IMR-90 (cell line): ENCODE measurements at regions not wholly inside any gene's neighbourhood (a gene's known extent, or its start where the extent isn't known, plus 50 kb on each side); places are given as distances from the start of the nearest gene placed in this dataset.
A peak's percentile ranks its signal among the peaks of the same experiment; 100 is the strongest.

Experiments
- ATAC-seq: fragments of 200-7000 bp; cut with Tn5 transposase; 2 replicates; pipeline ENCODE4 v1.9.1; 2020; ENCODE audit warnings: low read depth, mild to moderate bottlenecking, moderate library complexity
- BruUV-seq: library from RNA; stranded (reverse); fragments of 400-500 nt; replicated peaks from 2 replicates; lab custom pipeline; 2021; lab: Mats Ljungman, UMichigan
- CTCF ChIA-PET: fragments of 300-600 bp; formaldehyde crosslinking; extraction: SDS; loops from one replicate; lab custom pipeline; 2021; ENCODE audit warnings: antibody characterized with exemption; lab: Yijun Ruan, JAX
- POLR2A ChIA-PET: fragments of 300-600 bp; sonication (Branson Sonifier 250); formaldehyde crosslinking; loops from one replicate; lab custom pipeline; 2022; ENCODE audit warnings: antibody characterized with exemption; ENCODE audit not compliant: unreplicated experiment; lab: Charles Lee
- DNase-seq: peaks from one replicate; pipeline ENCODE4 v3.0.0; 2013
- H2AFZ ChIP-seq: replicated peaks from 2 replicates; pipeline ENCODE3; 2013; ENCODE audit warnings: low read length, mild to moderate bottlenecking; ENCODE audit not compliant: poor library complexity
- H2AK5ac ChIP-seq: 2 replicates; pipeline ENCODE4 v1.6.1; 2013; ENCODE audit warnings: low read depth, low read length, inconsistent platforms
- H2AK9ac ChIP-seq: replicated peaks from 2 replicates; pipeline ENCODE3; 2013; ENCODE audit warnings: mild to moderate bottlenecking, low read depth, low read length, moderate library complexity; ENCODE audit not compliant: poor library complexity
- H2BK120ac ChIP-seq: 2 replicates; pipeline ENCODE4 v1.6.1; 2013; ENCODE audit warnings: low read depth, low read length, inconsistent platforms
- H2BK15ac ChIP-seq: 3 replicates; pipeline ENCODE4 v1.6.1; 2013; ENCODE audit warnings: low read depth, low read length, inconsistent platforms
- H2BK20ac ChIP-seq: 2 replicates; pipeline ENCODE4 v1.6.1; 2013; ENCODE audit warnings: low read depth, mild to moderate bottlenecking, inconsistent platforms, low read length, moderate library complexity
- H2BK5ac ChIP-seq: 2 replicates; pipeline ENCODE4 v1.6.1; 2013; ENCODE audit warnings: mild to moderate bottlenecking, low read depth, low read length, inconsistent platforms; ENCODE audit not compliant: poor library complexity, severe bottlenecking
- H3K14ac ChIP-seq: replicated peaks from 2 replicates; pipeline ENCODE4 v1.6.1; 2013; ENCODE audit warnings: low read depth, low read length, inconsistent platforms
- H3K18ac ChIP-seq: 2 replicates; pipeline ENCODE4 v1.6.1; 2013; ENCODE audit warnings: low read depth, low read length, control low read depth
- H3K23ac ChIP-seq: 2 replicates; pipeline ENCODE4 v1.6.1; 2013; ENCODE audit warnings: low read depth, low read length, inconsistent platforms
- H3K27ac ChIP-seq: 2 replicates; pipeline ENCODE4 v1.5.1; 2013; ENCODE audit warnings: mild to moderate bottlenecking, control low read depth, low read length; ENCODE audit not compliant: insufficient read depth
- H3K27me3 ChIP-seq: 2 replicates; pipeline ENCODE4 v1.6.1; 2013; ENCODE audit warnings: low read length; ENCODE audit not compliant: control insufficient read depth, insufficient read depth
- H3K36me3 ChIP-seq: 2 replicates; pipeline ENCODE4 v1.6.1; 2013; ENCODE audit warnings: low read length, mixed read lengths; ENCODE audit not compliant: control insufficient read depth, insufficient read depth
- H3K4ac ChIP-seq: 2 replicates; pipeline ENCODE4 v1.6.1; 2013; ENCODE audit warnings: low read depth, low read length, inconsistent platforms
- H3K4me1 ChIP-seq: 2 replicates; pipeline ENCODE4 v1.6.1; 2013; ENCODE audit warnings: low read length, mixed read lengths; ENCODE audit not compliant: control insufficient read depth, insufficient read depth
- H3K4me2 ChIP-seq: 2 replicates; pipeline ENCODE4 v1.6.1; 2013; ENCODE audit warnings: low read depth, mild to moderate bottlenecking, control low read depth, low read length, moderate library complexity
- H3K4me3 ChIP-seq: 2 replicates; pipeline ENCODE4 v1.5.1; 2013; ENCODE audit warnings: low read depth, mild to moderate bottlenecking, control low read depth, low read length, moderate library complexity; ENCODE audit not compliant: insufficient read depth
- H3K56ac ChIP-seq: 2 replicates; pipeline ENCODE4 v1.6.1; 2013; ENCODE audit warnings: low read length, inconsistent platforms; ENCODE audit not compliant: insufficient read depth; ENCODE audit errors: extremely low read depth
- H3K79me1 ChIP-seq, 2 experiments: 2 replicates each; pipeline ENCODE4 v1.6.1; 2013; ENCODE audit warnings: low read length in 2 of 2, inconsistent platforms in 1 of 2, low read depth in 1 of 2
- H3K9ac ChIP-seq: 2 replicates; pipeline ENCODE4 v1.6.1; 2013; ENCODE audit warnings: low read depth, low read length, control low read depth
- H3K9me1 ChIP-seq: 2 replicates; pipeline ENCODE4 v1.6.1; 2013; ENCODE audit warnings: low read length, inconsistent platforms; ENCODE audit not compliant: insufficient read depth
- H3K9me3 ChIP-seq: 2 replicates; pipeline ENCODE4 v1.6.1; 2013; ENCODE audit warnings: low read length; ENCODE audit not compliant: control insufficient read depth, insufficient read depth
- H4K20me1 ChIP-seq: 2 replicates; pipeline ENCODE4 v1.6.1; 2013; ENCODE audit warnings: low read length, inconsistent platforms; ENCODE audit not compliant: insufficient read depth
- H4K5ac ChIP-seq: 2 replicates; pipeline ENCODE4 v1.6.1; 2013; ENCODE audit warnings: mild to moderate bottlenecking, low read depth, low read length, control low read depth
- H4K8ac ChIP-seq, 2 experiments: 2 replicates each; pipeline ENCODE4 v1.6.1; 2013; ENCODE audit warnings: low read depth in 2 of 2, low read length in 2 of 2, control low read depth in 1 of 2, inconsistent platforms in 1 of 2
- H4K91ac ChIP-seq: 2 replicates; pipeline ENCODE4 v1.6.1; 2013; ENCODE audit warnings: low read depth, low read length, inconsistent platforms; ENCODE audit not compliant: insufficient read depth
- BHLHE40 ChIP-seq: fragments of 150-350 bp; IDR thresholded peaks from 2 replicates; pipeline ENCODE4 v1.6.1; 2016; ENCODE audit warnings: mild to moderate bottlenecking, low read depth, low read length
- CEBPB ChIP-seq: IDR thresholded peaks from 2 replicates; pipeline ENCODE4 v1.6.1; 2012; ENCODE audit warnings: low read depth, low read length, improper control_type of control experiment
- CHD1 ChIP-seq: IDR thresholded peaks from 2 replicates; pipeline ENCODE4 v1.6.1; 2012; ENCODE audit warnings: low read depth, low read length, improper control_type of control experiment
- FOS ChIP-seq: fragments of 150-350 bp; IDR thresholded peaks from 2 replicates; pipeline ENCODE4 v1.6.1; 2016; ENCODE audit warnings: low read depth, low read length
- MAFK ChIP-seq: IDR thresholded peaks from 2 replicates; pipeline ENCODE4 v1.6.1; 2012; ENCODE audit warnings: low read depth, low read length, improper control_type of control experiment
- MAZ ChIP-seq: IDR thresholded peaks from 2 replicates; pipeline ENCODE4 v1.6.1; 2012; ENCODE audit warnings: low read depth, mild to moderate bottlenecking, low read length, improper control_type of control experiment, moderate library complexity, borderline replicate concordance
- MXI1 ChIP-seq: IDR thresholded peaks from 2 replicates; pipeline ENCODE4 v1.6.1; 2012; ENCODE audit warnings: low read depth, mild to moderate bottlenecking, low read length, moderate library complexity, borderline replicate concordance
- NFE2L2 ChIP-seq: fragments of 150-350 bp; IDR thresholded peaks from 2 replicates; pipeline ENCODE4 v1.6.1; 2016; ENCODE audit warnings: low read depth, mild to moderate bottlenecking, low read length
- POLR2A ChIP-seq: IDR thresholded peaks from 2 replicates; pipeline ENCODE4 v1.6.1; 2012; ENCODE audit warnings: mild to moderate bottlenecking, low read depth, low read length
- RAD21 ChIP-seq: IDR thresholded peaks from 2 replicates; pipeline ENCODE4 v1.6.1; 2012; ENCODE audit warnings: low read length, improper control_type of control experiment
- RCOR1 ChIP-seq: IDR thresholded peaks from 2 replicates; pipeline ENCODE4 v1.6.1; 2012; ENCODE audit warnings: mild to moderate bottlenecking, low read length, improper control_type of control experiment; ENCODE audit not compliant: insufficient replicate concordance
- RFX5 ChIP-seq: IDR thresholded peaks from 2 replicates; pipeline ENCODE4 v1.8.0; 2012; ENCODE audit warnings: low read depth, mild to moderate bottlenecking, low read length, moderate library complexity
- SMC3 ChIP-seq: fragments of 150-350 bp; IDR thresholded peaks from 2 replicates; pipeline ENCODE4 v1.6.1; 2016; ENCODE audit warnings: low read depth, mild to moderate bottlenecking, antibody characterized with exemption, low read length, moderate library complexity
- WGBS, 2 experiments: methylation state at CpG; one replicate each; pipeline versions ENCODE4 v1.1.5 to v1.1.7; 2013; ENCODE audit warnings: missing lambda C conversion rate in 2 of 2; ENCODE audit not compliant: insufficient read length in 1 of 2; ENCODE audit errors: extremely low coverage in 2 of 2; 5-methylcytosine and 5-hydroxymethylcytosine counted together
- dilution Hi-C: fragments of 300-500 bp; cut with HindIII; formaldehyde crosslinking; loops from one replicate; pipeline ENCODE4 v1.14.3; 2018; ENCODE audit warnings: low sequenced_read_pairs; ENCODE audit not compliant: unreplicated experiment
- in situ Hi-C: fragments of 300-500 bp; cut with MboI; formaldehyde crosslinking; loops from 3 replicates; pipeline ENCODE4 v1.14.3; 2019; ENCODE audit warnings: low sequenced_read_pairs, inconsistent platforms, mixed read lengths
- intact Hi-C: fragments of 100-400 bp; cut with micrococcal nuclease; formaldehyde crosslinking; loops from 2 replicates; pipeline ENCODE4 v1.10.0; 2022
- TF ChIP-seq, protein P1 (sequence below): conservative IDR thresholded peaks from 2 replicates; pipeline ENCODE4 v1.5.1; 2012; ENCODE audit warnings: mild to moderate bottlenecking, low read depth, low read length, improper control_type of control experiment

DNA sequence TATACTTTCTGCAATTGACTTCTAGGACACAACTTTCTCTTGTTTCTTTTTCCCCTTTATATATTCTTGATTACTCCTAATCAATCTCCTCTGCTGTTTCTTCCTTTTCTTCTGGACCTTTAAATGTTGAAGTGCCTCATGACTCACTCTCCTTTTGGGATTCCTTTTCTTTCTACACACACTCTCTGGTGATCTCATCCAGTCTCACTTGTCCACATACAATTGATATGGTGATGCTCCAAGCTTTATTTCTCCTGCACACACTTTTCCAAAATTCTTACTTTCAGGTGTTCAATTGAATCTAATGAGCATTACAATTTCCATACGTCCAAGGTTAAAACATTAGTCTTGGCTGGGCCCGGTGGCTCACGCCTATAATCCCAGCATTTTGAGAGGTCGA lies 794.8 kb upstream of the EPHA5 start:
- no peak overlapping the region for H3K4me2 ChIP-seq
- H4K8ac ChIP-seq: no peak overlapping the region
- no peak overlapping the region for H2BK15ac ChIP-seq
- WGBS, 2 experiments: no CpG with 5 or more reads among the region's 4 CpGs
- no peak overlapping the region for H2AK9ac ChIP-seq
- no peak overlapping the region for H3K23ac ChIP-seq
- POLR2A ChIA-PET: no interaction called here
- CTCF ChIA-PET: no interaction called here
- dilution Hi-C loops: no loop called here
- DNase-seq: peak; percentile 3
- no peaks in the 10 kb centered on the region for H3K79me1 ChIP-seq
- no peak overlapping the region for H3K14ac ChIP-seq
- H2AFZ ChIP-seq: no peak overlapping the region
- intact Hi-C loops: no loop called here
- H2AK5ac ChIP-seq: no peak overlapping the region
- no peak overlapping the region for H2BK20ac ChIP-seq
- no peak overlapping the region for H4K91ac ChIP-seq
- H3K9me3 ChIP-seq: no peaks in the 10 kb centered on the region; the same call in 1 of the 2 replicates
- no peak overlapping the region for H3K27ac ChIP-seq
- H3K56ac ChIP-seq: no peak overlapping the region
- TF ChIP-seq, protein P1, sequence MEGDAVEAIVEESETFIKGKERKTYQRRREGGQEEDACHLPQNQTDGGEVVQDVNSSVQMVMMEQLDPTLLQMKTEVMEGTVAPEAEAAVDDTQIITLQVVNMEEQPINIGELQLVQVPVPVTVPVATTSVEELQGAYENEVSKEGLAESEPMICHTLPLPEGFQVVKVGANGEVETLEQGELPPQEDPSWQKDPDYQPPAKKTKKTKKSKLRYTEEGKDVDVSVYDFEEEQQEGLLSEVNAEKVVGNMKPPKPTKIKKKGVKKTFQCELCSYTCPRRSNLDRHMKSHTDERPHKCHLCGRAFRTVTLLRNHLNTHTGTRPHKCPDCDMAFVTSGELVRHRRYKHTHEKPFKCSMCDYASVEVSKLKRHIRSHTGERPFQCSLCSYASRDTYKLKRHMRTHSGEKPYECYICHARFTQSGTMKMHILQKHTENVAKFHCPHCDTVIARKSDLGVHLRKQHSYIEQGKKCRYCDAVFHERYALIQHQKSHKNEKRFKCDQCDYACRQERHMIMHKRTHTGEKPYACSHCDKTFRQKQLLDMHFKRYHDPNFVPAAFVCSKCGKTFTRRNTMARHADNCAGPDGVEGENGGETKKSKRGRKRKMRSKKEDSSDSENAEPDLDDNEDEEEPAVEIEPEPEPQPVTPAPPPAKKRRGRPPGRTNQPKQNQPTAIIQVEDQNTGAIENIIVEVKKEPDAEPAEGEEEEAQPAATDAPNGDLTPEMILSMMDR: no peak
- no peak for TF ChIP-seq SMC3
- no peak for TF ChIP-seq MAZ
- TF ChIP-seq MXI1: no peak
- no peak for TF ChIP-seq POLR2A
- TF ChIP-seq RFX5: no peak
- TF ChIP-seq MAFK: no peak
- no peak for TF ChIP-seq NFE2L2
- TF ChIP-seq FOS: no peak
- TF ChIP-seq BHLHE40: no peak
- TF ChIP-seq RCOR1: no peak
- TF ChIP-seq RAD21: no peak
- TF ChIP-seq CHD1: no peak
- no peak for TF ChIP-seq CEBPB
- no peak for ATAC-seq
- in situ Hi-C loops: no loop called here
- no peak overlapping the region for H2BK120ac ChIP-seq
- no TSS peak for BruUV-seq
- H2BK5ac ChIP-seq: no peak overlapping the region
- H3K4me3 ChIP-seq: no peak overlapping the region
- no peak overlapping the region for H3K4ac ChIP-seq
- no peaks in the 10 kb centered on the region for H3K36me3 ChIP-seq
- H3K9me1 ChIP-seq: no peaks in the 10 kb centered on the region
- no peaks in the 10 kb centered on the region for H4K20me1 ChIP-seq
- no peaks in the 10 kb centered on the region for H3K4me1 ChIP-seq
- H4K5ac ChIP-seq: no peak overlapping the region
- H3K18ac ChIP-seq: no peak overlapping the region
- H3K9ac ChIP-seq: no peak overlapping the region
- H3K27me3 ChIP-seq: no peaks in the 10 kb centered on the region
